Tibial artery (tissue), 4 donors: ENCODE measurements at regions not wholly inside any gene's neighbourhood (a gene's known extent, or its start where the extent isn't known, plus 50 kb on each side); places are given as distances from the start of the nearest gene placed in this dataset.

ENCODE experiments used
- DNase-seq, 2 donors: peaks; one replicate each; pipeline ENCODE4 v3.0.0-alpha.2; 2019
- H3K27ac ChIP-seq, 2 donors: fragments of 200-600 bp; sonication (generic) in 1 of 2; 1 replicate in 1 of 2; 2 replicates in 1 of 2; pipeline ENCODE4 v1.5.1; 2018 to 2019; ENCODE audit warnings: mild to moderate bottlenecking in 1 of 2
- H3K27me3 ChIP-seq, 2 donors: fragments of 200-600 bp; sonication (generic) in 1 of 2; one replicate each; pipeline versions ENCODE4 v1.5.1 to v1.6.0; 2016 to 2019
- H3K36me3 ChIP-seq, 3 donors: fragments of 200-600 bp; sonication (generic) in 2 of 3; one replicate each; pipeline ENCODE4 v1.5.1; 2016 to 2019; ENCODE audit warnings: mild to moderate bottlenecking in 2 of 3
- H3K4me1 ChIP-seq, 4 donors: fragments of 200-600 bp; sonication (generic) in 2 of 4; 1 replicate in 3 of 4; 2 replicates in 1 of 4; pipeline ENCODE4 v1.5.1; 2016 to 2019
- H3K4me3 ChIP-seq, 2 donors: fragments of 200-600 bp; sonication (generic) in 1 of 2; 1 replicate in 1 of 2; 2 replicates in 1 of 2; pipeline ENCODE4 v1.5.1; 2018 to 2019; ENCODE audit warnings: mild to moderate bottlenecking in 2 of 2
- H3K9me3 ChIP-seq, 3 donors: fragments of 200-600 bp; sonication (generic) in 1 of 3; one replicate each; pipeline ENCODE4 v1.5.1; 2016 to 2019
- intact Hi-C: fragments of 100-400 bp; cut with DNase I; formaldehyde crosslinking; loops from one replicate; pipeline ENCODE4 v1.15.0; 2023; ENCODE audit warnings: low total_unique reads
- TF ChIP-seq, protein P1 (sequence below), 2 experiments: fragments of 200-600 bp in 1 of 2; fragments of 450-650 bp in 1 of 2; IDR thresholded peaks; one replicate each; pipeline ENCODE4 v1.5.1; 2017 to 2019; ENCODE audit warnings: antibody characterized with exemption in 2 of 2, mild to moderate bottlenecking in 1 of 2, moderate library complexity in 1 of 2

DNA sequence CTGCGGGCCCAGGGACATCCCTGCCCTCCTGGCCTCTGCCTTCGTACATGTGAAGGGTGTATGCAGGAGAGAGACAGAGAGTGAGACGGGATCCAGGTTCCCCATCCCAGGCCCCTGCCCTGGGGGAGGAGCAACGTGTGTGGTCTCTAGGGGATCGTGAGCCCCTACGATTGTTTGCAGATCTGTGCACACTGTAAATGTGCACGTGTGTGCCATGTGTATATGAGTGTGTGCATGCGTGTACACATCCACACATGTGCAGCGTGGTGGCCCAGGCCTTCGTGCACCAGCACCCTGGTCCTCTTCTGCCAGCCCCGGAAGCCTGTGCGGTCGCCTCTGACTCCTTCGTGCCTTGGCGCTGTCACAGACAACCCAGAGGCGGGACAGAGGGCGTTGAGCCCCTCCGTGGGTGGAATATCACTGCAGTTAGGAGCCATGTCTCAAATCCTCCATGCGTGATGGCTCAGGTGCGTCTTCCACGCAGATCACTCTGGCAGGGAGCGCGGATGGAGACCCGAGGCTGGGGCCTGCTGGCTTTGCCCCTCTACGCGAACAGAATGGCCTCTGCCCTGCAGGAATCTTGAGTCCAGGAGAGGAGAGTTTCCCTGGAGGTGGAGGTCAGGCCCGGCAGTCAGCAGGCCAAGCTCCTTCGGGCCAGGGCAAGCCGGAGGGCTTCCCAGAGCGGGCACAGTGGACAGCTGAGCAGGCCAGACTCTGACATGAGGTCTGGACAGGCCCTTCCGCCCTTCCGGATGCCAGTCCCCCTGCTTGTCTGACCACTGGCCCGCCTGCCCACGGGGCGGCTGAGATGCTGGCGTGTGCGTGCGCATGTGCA, 97.5 kb downstream of the UNCX start:
- H3K9me3 ChIP-seq: peaks cover 0 to 5% (median 0%) of the 10 kb centered on the region in 3 donors
- H3K27me3 ChIP-seq: peaks cover 0 to 69% of the 10 kb centered on the region in 2 donors
- H3K27ac ChIP-seq: no peak overlapping the region
- no peaks in the 10 kb centered on the region for H3K36me3 ChIP-seq
- H3K4me1 ChIP-seq: no peaks in the 10 kb centered on the region
- TF ChIP-seq, protein P1, sequence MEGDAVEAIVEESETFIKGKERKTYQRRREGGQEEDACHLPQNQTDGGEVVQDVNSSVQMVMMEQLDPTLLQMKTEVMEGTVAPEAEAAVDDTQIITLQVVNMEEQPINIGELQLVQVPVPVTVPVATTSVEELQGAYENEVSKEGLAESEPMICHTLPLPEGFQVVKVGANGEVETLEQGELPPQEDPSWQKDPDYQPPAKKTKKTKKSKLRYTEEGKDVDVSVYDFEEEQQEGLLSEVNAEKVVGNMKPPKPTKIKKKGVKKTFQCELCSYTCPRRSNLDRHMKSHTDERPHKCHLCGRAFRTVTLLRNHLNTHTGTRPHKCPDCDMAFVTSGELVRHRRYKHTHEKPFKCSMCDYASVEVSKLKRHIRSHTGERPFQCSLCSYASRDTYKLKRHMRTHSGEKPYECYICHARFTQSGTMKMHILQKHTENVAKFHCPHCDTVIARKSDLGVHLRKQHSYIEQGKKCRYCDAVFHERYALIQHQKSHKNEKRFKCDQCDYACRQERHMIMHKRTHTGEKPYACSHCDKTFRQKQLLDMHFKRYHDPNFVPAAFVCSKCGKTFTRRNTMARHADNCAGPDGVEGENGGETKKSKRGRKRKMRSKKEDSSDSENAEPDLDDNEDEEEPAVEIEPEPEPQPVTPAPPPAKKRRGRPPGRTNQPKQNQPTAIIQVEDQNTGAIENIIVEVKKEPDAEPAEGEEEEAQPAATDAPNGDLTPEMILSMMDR (IDR thresholded peaks at IDR 0.05): no peak
- intact Hi-C loops: no loop called here
- H3K4me3 ChIP-seq: no peak overlapping the region
- DNase-seq: peak in 1 of 2 donors; percentile 62

DNA sequence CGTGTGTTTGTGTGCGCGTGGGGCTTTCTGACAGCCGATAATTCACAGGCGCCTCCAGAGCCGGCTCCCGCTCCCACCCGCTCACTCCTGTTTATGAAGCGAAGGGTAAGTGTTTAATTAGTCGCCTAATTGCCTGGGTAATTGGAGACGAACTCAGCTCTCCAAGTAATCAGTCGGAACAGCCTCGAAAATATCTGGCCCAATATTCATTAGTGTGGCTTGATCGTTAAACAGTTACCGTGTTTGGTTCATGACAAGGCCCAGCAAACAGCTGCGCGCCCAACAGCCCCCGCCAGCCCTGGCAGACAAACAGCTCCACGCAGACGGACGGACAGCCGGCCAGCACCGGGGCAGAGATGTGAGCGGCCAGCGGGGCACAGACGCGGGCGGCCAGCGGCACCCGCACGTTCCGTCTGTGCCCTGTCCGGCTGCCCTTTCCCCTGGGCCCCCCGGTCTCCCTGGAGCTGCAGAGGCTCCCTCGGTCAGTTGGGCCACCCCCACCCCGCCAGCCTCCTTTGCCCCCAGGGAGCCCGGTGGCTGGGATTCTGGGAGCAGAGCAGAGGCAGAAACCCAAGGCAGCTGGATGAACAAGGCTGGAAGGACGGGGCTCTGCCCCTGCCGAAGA, 98.2 kb downstream of the UNCX start:
- Histone ChIP-seq H3K36me3 (no peaks in the 10 kb centered on the region), H3K9me3 (peaks cover 0 to 12% (median 5%) of the 10 kb centered on the region in 3 donors), H3K4me1 (no peaks in the 10 kb centered on the region), H3K27ac (no peak overlapping the region), H3K4me3 (no peak overlapping the region), H3K27me3 (peaks cover 0 to 62% of the 10 kb centered on the region in 2 donors)
- intact Hi-C loops: no loop called here
- TF ChIP-seq, protein P1 (IDR thresholded peaks at IDR 0.05): no peak
- DNase-seq: no peak

DNA sequence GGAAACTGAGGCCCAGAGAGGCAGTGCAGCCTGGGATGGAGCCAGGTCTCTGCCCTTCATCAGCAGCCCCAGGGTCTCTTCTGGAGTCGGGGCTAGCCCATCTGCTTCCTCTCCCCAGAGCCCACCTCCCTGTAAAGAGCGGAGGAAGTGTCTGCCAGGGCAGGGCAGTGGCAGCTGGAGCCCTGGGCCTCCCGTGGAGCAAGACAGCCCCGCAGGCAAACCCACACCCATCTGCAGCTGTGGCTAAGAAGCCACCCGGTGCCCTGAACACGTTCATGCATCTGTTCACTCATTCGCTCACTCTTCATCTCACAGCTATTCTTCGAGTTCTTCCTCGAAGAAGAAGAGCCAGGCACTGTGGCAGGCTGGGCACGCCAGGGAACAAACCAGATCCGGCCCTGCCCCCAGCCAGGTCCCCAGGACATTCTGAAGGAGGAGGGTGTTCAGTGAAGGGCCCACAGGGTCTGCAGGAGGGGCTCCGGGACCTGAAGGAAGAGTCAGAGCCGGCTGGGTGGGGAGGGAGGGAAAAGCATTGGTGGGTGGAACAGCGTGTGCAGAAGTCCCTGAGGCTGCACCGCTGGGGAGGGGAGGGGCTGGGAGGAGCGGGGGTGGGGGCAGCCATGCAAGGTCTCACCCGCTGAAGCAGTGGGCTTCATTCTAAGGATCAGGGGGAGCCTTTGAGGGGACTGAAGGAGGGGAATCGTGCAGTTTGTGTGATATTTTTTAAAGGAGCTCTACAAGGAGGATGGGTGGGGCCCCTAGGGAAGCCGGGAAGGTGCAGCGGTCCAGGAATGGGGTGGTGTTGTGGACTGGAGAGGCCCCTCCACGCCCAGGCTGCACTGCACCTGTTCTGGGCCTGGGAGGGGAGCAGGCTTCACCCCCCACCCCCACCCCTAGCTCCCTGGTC, 99.1 kb downstream of the UNCX start:
- intact Hi-C loops: no loop called here
- TF ChIP-seq, protein P1 (IDR thresholded peaks at IDR 0.05): no peak
- no peaks in the 10 kb centered on the region for H3K36me3 ChIP-seq
- DNase-seq: no peak
- peaks cover 0 to 53% of the 10 kb centered on the region in 2 donors for H3K27me3 ChIP-seq
- no peaks in the 10 kb centered on the region for H3K4me1 ChIP-seq
- H3K9me3 ChIP-seq: peaks cover 0 to 21% (median 11%) of the 10 kb centered on the region in 3 donors
- H3K27ac ChIP-seq: no peak overlapping the region
- no peak overlapping the region for H3K4me3 ChIP-seq

DNA sequence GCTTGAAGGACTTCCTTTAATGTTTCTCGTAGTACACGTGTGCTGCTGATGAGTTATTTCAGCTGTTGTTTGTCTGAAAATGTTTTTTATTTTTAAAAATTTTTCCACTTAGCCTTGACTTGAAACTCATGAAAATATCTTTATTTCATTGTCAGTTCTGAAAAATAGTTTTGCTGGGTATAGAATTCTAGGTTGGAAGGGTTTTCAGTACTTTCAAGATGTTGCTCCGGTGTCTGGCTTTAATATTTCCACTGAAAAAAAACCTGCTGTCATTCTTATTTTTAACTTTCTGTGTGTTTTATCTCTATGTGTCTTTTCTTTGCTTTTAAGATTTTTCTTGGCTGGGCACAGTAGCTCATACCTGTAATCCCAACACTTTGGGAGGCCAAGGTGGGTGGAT, 103.8 kb downstream of the UNCX start:
- TF ChIP-seq, protein P1 (IDR thresholded peaks at IDR 0.05): no peak
- Histone ChIP-seq H3K4me1 (no peaks in the 10 kb centered on the region), H3K9me3 (peaks cover 0 to 36% (median 19%) of the 10 kb centered on the region in 3 donors), H3K27me3 (peaks cover 0 to 63% of the 10 kb centered on the region in 2 donors), H3K36me3 (no peaks in the 10 kb centered on the region), H3K4me3 (no peak overlapping the region), H3K27ac (no peak overlapping the region)
- intact Hi-C loops: no loop called here
- DNase-seq: no peak

DNA sequence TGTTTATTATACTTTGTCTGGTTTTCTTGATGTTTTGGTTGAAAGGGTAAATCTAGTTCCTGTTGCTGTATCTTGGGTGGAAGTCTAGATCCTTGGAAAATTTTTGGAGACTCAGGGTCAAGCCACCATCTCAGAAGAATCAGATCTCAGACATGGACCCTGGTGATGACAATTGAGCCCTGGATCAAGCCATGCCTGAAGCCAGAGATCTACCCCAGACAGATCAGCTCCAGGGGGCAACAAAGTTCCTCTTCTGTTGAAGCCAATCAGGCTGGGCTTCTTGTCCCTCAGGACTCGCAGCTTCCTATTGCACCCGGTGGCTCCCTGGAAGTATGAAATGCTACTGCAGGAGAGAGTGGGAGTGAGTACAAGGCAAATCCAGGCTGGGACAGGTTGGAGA, 106.9 kb downstream of the UNCX start:
- peaks cover 0 to 45% of the 10 kb centered on the region in 2 donors for H3K27me3 ChIP-seq
- no peaks in the 10 kb centered on the region for H3K4me1 ChIP-seq
- DNase-seq: no peak
- H3K27ac ChIP-seq: no peak overlapping the region
- H3K4me3 ChIP-seq: no peak overlapping the region
- intact Hi-C loops: no loop called here
- no peaks in the 10 kb centered on the region for H3K36me3 ChIP-seq
- H3K9me3 ChIP-seq: peaks cover 0 to 36% (median 19%) of the 10 kb centered on the region in 3 donors
- TF ChIP-seq, protein P1 (IDR thresholded peaks at IDR 0.05): no peak
